Left renal cortex interstitium (tissue), 4 donors: ENCODE measurements at regions not wholly inside any gene's neighbourhood (a gene's known extent, or its start where the extent isn't known, plus 50 kb on each side); places are given as distances from the start of the nearest gene placed in this dataset.

Experiments
- DNase-seq, 4 donors: peaks; one replicate each; pipeline ENCODE4 v3.0.0-alpha.2; 2013; ENCODE audit warnings: low read depth in 4 of 4, low spot score in 2 of 4, missing footprints in 1 of 4

DNA sequence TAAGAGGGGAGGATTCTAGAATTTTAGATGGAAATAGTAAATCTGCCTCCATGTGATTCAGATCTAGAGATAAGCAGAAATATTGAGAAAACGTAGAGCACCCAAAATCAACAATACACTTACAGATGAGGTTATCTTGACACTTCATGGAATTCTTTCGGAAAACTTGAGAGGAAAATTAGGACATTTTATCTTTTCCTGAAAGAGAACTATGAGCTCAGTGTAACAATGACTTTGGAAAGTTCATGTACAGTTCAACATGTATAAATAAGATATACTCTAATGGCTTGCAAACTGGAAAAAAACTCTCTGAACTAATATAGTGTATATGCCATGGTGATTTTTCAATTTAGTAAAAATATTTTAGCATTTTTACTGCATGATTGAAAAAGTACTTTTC lies 338.1 kb upstream of the NEGR1 start:
- no peak for DNase-seq

DNA sequence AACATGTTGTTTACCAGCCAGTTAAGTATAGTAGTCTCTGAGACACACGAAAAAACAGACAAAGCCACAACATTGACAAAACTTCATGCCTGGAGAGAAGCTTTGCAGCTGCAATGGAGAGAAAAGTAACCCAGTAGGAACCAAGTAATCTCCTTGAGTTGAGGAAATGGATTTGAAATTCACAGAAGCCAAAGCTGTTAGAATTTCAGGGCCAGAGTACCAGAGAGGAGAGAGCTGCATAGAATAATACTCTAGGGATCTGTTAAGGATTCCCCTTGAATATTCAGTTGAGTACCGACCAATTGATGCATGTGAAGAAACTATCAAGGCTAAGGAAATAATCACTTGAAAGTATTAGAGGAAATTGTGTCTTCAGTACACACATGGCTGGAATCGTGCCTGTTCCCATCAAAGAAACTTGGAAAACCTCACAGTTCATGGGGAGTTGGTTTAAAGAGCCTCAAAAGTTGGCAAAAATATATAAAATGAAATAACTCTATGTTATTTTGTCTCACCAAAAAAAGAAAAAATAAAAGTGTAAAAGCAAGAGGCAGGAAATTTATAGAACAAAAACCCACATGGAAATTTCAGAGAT lies 324.0 kb upstream of the NEGR1 start:
- no peak for DNase-seq

DNA sequence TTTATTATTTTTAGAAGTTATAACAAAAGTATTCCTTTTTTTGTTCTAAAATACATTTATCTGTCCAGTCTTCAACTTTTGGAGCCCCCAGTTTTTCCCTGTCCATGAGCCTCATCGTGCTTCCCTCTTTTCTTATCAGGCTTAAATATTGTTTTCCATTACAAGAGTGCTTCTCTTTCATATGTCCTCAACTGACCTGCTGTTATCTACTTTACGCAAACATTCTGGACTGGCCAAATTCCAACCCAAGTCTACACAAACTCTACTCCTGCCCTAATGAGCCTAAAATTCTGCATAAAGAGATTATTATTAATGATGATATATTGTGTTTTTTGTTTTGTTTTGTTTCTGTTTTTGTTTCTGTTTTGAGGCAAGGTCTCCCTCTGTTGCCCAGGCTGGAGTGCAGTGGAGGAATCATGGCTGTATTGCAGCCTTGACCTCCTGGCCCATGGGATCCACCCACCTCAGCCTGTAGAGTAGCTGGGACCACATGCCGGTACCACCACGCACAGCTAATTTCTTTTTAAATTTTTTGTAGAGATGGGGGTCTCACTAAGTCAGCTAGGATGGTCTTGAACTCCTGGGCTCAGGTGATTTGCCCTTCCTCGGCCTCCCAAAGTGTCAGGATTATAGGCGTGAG lies 318.8 kb upstream of the NEGR1 start:
- no peak for DNase-seq

DNA sequence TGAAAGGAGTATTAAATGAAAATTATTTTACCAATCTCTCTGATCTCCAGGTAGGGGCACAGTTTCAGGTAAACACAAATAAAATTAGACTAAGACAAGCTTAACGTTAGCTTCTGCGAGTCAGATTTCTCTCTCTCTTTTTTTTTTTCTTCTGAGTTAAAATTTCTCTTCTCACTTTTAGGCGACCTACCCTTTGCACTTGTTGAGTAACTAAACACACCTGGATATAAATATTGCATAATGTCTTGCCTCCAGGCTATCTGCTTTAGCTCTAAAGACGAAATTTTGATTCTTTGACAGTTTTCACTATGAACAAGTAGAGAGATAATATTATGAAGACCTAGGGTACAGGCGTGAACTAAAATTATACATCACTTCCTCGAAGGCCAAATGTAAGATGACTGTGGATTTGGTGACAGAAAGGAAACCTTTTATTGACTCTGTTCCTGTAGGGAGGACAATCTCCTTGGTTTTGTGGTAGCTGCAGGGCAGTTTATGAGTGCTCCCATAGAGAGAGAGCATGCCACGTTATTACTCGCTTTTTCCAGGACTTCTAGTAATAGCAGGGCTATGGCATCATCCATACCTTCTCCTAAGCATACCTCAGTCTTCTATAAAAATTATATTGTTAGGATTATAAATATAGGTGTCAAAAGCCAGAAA lies 303.8 kb upstream of the NEGR1 start:
- no peak for DNase-seq

DNA sequence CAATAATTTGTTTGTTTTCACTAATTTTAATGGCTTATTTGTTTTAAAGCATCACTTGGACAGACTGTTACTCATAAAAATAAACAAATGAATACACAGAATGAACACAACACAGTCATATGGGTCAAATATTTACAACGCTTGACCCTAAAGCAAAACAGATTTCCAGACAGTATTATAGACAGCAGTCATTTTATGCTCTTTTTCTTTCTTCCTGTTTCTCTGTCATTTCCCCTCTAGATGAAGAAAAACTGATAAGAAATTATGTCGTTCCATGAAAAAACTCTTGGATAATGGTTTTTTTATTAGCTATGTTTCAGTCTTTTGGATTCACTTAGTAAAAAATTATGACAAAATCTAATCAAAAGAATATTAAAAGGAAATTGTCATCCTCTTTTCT lies 297.3 kb upstream of the NEGR1 start:
- DNase-seq, result no peak

DNA sequence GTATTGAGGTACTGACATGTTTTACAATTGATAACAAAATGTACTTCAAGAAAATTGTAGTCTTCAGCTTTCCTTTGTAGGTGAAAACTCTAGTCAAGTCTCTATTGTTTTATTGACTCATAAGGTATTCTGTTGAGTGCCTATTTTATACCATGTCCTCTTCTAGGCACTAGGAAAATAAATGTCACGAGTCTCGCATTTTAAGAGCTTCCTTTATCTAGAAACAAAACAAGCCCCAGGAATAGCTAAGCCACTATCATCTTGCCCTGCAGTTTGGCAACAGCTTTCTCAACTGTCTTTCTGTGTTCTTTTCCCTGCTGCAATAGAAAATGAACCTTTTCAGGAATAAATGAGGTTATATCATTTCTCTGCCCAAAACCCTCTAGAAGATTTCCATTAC lies 288.5 kb upstream of the NEGR1 start:
- DNase-seq, result no peak

DNA sequence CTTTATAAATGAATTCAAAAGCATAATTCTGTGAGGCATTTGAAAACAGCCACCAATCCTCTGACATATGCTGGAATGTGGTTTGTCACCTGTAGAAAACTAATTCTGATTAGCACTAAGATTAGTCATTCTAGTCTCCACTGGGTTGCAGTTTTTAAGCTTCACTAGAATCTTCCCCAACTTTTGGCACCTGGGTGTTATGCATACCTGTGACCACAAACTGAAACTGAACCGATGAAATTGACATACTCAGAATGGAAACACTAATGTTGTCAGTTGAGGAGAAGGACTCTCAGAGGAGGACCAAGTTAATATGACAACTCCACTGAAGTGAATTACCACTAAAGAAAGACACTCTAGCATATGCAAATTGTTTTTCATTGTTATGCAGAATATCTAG lies 285.8 kb upstream of the NEGR1 start:
- DNase-seq, result no peak

DNA sequence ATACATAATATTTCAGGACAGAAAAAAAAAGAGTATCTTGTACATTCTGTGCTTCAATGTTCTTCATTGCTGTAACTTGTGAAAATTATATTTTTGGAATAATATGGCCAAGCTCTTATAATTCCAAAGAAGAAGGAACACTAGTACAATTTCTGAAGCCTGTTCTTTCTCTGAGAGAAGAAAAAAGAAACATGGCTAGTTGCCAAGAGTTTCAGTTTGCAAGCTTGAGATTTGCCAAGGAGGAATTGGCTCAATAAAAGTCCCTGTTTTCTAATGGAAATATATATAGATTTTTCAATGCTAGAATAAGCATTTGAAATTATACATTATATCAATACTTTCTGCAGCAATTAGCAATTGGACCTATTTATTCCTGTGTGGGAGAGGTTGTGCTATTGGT lies 285.2 kb upstream of the NEGR1 start:
- peak in 2 of 4 donors; percentile 2 to 13 for DNase-seq

DNA sequence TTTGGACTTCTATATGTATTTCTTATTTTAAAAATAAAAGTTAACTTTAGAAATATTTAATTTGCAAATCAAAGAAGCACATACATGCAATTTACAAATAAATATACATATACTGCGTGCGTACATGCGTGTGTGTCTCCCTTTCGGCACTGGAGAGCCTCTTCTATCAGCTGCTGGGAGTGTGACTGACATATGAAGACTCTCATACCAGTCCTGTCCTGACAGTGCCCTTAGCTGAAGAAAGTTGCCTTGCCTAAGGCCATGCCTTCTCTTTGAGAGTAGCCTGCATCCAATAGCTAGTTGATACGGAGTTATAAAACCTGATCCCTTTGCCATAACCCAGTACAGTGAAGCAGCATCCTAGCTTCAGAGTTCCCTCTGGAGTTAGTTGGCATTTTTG lies 282.4 kb upstream of the NEGR1 start:
- no peak for DNase-seq

DNA sequence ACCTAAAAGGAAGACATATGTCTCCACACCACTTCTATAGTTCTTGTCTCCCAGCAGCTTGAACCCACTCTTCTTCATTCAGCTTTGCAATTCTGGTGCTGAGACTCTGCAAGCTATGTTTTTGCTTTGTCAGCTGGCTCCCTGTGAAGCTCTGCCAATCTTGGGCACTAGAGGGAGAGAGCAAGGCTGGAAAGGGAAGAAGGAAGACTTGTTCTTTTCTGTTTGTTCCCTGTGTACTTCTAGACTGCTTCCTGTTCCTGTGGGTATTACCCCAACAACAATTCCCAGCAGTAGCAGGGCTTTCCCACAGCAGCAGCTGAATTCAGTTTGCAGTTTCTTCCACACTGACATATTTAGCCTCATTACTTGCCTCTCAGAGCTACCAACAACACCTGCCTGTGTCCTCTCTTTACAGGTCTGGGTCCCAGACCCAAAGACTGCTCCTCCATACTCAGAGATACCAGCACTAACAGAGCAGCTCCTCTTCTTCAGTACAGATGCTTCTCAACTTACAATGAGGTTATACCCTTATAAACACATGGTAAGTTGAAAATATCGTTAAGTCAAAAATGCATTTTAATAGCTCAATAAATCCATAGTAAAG lies 275.2 kb upstream of the NEGR1 start:
- DNase-seq, result no peak

DNA sequence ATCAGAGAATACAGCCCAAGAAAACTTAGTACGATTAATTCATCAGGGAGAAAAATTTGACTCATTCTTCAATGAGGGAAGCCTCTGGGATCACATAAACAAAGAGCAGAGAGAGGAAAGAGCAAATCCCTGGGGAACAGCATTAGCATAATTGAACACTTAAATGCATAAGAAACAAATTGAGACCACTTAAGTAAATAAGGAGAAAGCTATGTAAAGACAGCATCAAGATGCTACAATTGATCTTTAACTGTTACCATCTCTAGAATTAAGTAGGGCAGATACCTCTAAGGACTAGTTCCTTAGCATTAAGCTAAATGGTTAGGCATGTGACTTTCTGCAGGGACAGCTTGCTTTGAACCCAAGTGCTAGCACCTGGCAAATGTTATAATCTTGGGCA lies 265.1 kb upstream of the NEGR1 start:
- no peak for DNase-seq

DNA sequence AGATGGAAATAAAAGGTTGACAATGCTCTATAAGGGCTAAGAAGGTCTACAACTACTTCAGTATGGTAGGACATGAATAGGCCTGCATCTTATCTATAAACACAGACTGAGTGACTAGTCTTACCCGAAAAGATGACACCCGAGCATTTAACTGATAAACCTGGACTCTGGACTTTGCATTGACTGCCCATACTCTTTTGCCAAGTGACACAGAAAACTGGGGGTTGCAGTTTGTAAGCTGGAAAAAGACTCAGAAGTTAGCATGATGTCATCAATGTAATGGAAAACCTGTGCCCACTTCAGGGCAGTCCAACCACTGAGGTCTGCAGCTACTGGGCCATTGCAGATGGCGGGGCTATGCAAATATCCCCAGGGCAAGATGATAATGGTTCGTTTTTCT lies 258.3 kb upstream of the NEGR1 start:
- no peak for DNase-seq

DNA sequence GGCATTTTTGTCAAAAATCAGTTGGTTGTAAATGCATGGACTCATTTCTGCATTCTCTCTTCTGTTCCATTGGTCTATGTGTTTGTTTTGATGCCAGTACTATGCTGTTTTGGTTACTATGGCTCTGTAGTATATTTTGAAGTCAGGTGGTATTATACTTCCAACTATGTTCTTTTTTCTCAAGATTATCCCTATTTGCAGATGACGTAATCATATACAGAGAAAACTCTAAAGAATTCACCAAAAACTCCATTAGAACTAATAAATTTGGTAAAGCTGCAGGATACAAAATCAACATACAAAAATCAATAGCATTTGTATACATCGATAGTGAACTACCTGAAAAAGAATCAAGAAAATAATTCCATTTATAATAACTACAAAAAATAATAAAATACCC lies 253.1 kb upstream of the NEGR1 start:
- no peak for DNase-seq

DNA sequence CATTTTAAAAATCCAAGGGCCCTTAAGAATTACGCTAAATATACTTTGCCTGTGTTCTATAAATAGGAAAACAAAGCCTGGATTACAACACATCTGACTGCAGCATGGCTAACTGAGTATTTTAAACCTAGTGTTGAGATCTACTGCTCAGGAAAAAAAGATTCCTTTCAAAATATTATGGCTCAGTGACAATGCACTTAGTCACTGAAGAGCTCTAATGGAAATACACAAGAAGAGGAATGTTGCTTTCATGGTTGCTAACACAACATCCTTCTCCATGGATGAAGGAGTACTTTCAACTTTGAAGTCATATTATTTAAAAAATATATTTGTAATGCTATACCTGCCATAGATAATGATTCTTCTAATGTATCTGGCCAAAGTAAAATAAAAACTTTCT lies 248.3 kb upstream of the NEGR1 start:
- no peak for DNase-seq

DNA sequence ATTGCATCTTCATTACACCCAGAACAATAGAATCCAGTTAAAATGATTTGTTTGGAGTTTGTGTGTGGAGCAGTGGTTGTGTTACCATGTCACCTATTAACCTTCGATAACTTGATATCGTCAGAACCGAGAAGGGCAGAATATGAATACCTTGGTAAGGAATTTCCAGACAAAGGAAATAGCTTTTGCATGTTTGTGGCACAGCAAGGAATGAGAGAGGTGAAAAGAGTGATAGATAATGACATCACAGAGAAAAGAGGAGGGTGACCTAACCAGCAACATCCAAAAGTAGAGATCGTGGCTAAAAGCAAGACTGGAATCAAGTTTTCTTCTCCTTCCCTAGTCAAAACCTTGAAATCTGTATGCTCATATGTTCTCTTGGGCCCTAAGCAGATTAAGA lies 244.6 kb upstream of the NEGR1 start:
- DNase-seq, result no peak

DNA sequence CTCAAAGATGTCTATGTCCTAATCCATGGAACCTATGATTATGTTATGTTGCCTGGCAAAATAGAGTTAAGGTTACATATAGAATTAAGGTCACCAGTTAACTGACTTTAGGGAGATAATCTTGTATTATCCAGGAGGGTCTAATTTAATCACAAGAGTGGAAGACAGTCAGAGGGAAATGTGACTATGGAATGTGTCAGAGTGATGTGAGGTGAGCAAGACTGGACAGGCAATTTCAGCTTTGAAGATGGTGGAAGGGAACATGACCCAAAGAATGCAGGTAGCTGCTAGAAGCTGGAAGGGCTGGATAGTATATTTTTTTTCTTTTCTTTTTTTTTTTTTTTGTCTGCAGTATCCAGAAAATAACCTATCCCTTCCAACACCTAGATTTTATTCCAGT lies 241.7 kb upstream of the NEGR1 start:
- DNase-seq, result no peak

DNA sequence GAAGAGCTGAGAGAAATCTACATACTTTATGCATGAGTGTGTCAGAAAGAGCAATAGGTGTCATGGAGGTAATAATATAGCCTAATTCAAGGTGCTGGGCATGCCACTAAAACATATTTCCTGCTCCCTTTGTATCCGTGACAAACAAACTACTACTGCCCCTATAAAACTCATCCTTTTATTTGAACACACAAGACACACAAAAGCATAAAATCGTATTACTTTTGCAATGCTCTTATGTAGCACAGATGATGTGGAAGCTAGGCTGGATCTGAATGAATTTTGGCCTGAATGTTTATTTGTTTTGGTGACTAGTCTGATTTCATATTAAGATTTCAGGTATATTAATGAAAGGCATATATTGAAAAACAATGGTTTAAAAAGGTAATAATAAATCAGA lies 239.3 kb upstream of the NEGR1 start:
- no peak for DNase-seq

DNA sequence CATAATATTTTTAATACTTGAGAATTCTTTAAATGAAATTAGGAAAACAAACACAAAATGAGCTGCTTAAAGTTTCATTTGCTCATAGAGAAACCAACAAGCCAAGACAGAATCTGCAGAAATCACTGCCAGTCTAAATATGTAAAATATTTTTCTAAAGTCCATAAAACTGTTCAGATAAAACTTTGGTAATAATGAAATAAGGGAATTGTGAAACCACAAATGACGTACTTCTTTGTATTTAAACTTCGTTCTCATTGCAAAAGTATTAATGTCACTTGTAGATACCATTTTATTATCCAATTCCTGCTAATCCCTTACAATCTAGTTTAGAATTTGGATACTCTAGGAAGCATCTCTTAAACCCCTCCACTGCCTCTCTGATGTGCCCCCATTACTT lies 234.5 kb upstream of the NEGR1 start:
- no peak for DNase-seq

DNA sequence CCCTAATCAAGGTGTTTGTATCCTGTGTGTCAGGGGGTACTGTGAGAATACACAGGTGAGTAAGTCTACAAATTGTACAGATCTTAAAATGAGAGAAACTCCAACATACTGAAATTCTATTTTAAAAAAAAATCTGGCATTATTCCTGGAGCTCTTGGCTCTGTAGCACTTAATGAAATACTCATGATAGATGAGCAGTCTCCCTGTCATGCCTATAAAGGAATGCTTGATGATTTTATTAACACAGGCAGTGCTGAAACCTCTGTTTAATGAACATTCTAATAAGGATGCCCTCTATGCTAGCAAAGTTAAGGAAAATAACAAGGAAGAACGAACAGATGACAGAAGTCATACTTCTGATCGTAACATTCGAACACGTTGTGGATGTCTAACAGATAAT lies 233.9 kb upstream of the NEGR1 start:
- DNase-seq, result no peak

DNA sequence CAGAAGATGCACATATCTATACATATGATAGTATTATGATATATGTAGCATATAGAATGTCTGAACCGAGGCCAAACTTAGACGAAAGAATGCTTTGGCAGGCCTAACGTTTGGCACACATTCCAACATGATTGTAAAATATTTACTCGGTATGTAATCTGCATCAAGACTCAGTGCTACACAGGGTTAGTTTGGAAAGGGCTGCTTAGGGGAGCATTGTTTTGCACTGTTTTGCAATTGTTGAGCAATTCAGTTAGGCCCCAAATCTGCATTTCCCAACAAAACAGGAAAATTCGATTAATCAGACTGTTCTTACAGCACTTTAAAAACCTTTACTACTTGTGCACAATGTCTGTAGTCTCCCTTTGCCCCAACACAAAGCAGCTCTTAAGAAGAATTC lies 216.0 kb upstream of the NEGR1 start:
- no peak for DNase-seq

DNA sequence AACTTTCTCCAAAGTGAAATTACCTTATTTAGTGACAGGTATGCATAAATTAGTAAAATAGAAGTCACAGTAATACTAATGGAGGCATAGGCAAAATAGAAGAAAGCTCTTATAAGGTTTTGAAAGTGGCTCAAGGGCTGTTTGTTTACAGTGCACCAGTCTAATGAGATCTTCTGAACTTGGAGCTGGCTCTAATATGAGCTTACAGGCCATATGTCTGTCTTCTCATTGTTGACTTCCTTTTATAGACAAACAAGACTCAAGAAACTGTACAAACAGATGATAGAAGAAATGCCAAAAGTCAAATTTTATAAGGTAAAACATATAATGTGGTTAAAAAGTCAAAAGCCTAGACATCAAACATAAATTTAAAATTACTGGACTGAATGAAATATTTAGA lies 207.5 kb upstream of the NEGR1 start:
- no peak for DNase-seq

DNA sequence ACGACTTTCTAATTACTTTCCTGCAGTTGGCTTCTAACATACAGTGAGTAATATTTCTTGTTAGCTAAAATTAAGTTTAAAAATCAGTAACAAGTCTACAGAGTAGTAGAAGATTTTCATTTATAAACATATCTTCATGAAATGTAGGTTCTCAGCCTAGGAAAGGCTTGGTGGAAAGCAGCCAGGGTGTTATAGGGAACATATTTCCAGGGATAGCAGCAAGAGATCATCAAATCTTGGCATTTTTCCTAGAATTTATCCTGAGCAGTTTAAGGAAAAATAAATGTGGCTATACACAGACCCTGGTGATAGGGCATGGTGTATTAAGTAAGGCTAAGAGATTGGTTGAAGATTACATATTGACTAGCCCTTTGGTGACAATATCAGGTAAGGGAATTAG lies 203.5 kb upstream of the NEGR1 start:
- DNase-seq, result no peak
